ENCODE measurements at regions not wholly inside any gene's neighbourhood (a gene's known extent, or its start where the extent isn't known, plus 50 kb on each side); places are given as distances from the start of the nearest gene placed in this dataset.
"Not testable (repeated sequence)": the region's sequence is repeated elsewhere in the genome, so short reads cannot be mapped to it uniquely, and the experiment has no call there.

DNA sequence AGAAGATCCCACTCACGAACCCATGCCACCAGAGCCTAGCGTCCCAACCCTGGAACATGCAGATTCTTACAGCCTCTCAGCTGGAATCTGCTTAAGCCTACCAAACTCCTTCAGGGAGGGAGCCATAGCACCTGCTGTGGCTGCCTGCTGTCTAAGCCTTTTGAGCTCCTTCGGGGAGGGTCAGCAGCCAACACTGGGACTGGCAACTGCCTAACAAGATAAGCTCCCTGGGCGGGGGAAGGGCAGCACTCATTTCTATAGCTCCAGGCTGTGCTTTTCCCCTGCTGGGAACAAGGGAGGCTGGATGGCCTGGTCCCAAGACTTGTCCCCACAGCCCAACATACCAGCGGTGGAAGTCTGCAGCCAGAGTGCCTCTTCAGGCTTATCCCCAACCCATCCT, 199.1 kb upstream of the OR13F1 start:
- no peak overlapping the region for H2AFZ ChIP-seq (ENCODE audit: low read length)
- no peaks in the 10 kb centered on the region for H4K20me1 ChIP-seq (ENCODE audit: insufficient read depth, low read length)
- H3K27ac ChIP-seq (ENCODE audit: low read depth, low read length, poor library complexity, severe bottlenecking), result no peak overlapping the region
- H3K9me3 ChIP-seq (ENCODE audit: low read length), result no peaks in the 10 kb centered on the region
- no peak overlapping the region for H3K9ac ChIP-seq (ENCODE audit: low read length)
- H3K79me2 ChIP-seq (ENCODE audit: insufficient read depth, low read length), result no peaks in the 10 kb centered on the region
- H3K4me1 ChIP-seq (ENCODE audit: insufficient read depth, low read length, severe bottlenecking), result no peaks in the 10 kb centered on the region
- H3K36me3 ChIP-seq (ENCODE audit: insufficient read depth, low read length), result no peaks in the 10 kb centered on the region
- H3K9me2 ChIP-seq (ENCODE audit: low read depth, low read length), result no peaks in the 10 kb centered on the region
- no peak overlapping the region for H3K4me3 ChIP-seq (ENCODE audit: low read depth, low read length, poor library complexity, severe bottlenecking)
- H3F3A ChIP-seq (ENCODE audit: insufficient read depth, low read length), result no peaks in the 10 kb centered on the region
- TF ChIP-seq, protein P1, sequence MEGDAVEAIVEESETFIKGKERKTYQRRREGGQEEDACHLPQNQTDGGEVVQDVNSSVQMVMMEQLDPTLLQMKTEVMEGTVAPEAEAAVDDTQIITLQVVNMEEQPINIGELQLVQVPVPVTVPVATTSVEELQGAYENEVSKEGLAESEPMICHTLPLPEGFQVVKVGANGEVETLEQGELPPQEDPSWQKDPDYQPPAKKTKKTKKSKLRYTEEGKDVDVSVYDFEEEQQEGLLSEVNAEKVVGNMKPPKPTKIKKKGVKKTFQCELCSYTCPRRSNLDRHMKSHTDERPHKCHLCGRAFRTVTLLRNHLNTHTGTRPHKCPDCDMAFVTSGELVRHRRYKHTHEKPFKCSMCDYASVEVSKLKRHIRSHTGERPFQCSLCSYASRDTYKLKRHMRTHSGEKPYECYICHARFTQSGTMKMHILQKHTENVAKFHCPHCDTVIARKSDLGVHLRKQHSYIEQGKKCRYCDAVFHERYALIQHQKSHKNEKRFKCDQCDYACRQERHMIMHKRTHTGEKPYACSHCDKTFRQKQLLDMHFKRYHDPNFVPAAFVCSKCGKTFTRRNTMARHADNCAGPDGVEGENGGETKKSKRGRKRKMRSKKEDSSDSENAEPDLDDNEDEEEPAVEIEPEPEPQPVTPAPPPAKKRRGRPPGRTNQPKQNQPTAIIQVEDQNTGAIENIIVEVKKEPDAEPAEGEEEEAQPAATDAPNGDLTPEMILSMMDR (IDR thresholded peaks at IDR 0.05; ENCODE audit: low read length), result no peak
- TF ChIP-seq EZH2 (IDR thresholded peaks at IDR 0.05; ENCODE audit: borderline replicate concordance, low read length), result no peak
- H3K4me2 ChIP-seq (ENCODE audit: low read length), result no peak overlapping the region
- H3K27me3 ChIP-seq (ENCODE audit: insufficient read depth, low read length), result no peaks in the 10 kb centered on the region

- no peaks in the 10 kb centered on the region for H3K27me3 ChIP-seq (ENCODE audit: insufficient read depth, low read length)
- no peaks in the 10 kb centered on the region for H4K20me1 ChIP-seq (ENCODE audit: insufficient read depth, low read length)
- no peak overlapping the region for H3K4me2 ChIP-seq (ENCODE audit: low read length)
- H3K9ac ChIP-seq (ENCODE audit: low read length), result no peak overlapping the region
- TF ChIP-seq, protein P1 (IDR thresholded peaks at IDR 0.05; ENCODE audit: low read length), result no peak
- TF ChIP-seq EZH2 (IDR thresholded peaks at IDR 0.05; ENCODE audit: borderline replicate concordance, low read length), result no peak
- no peaks in the 10 kb centered on the region for H3K4me1 ChIP-seq (ENCODE audit: insufficient read depth, low read length, severe bottlenecking)
- no peaks in the 10 kb centered on the region for H3K79me2 ChIP-seq (ENCODE audit: insufficient read depth, low read length)
- no peaks in the 10 kb centered on the region for H3K9me3 ChIP-seq (ENCODE audit: low read length)
- no peak overlapping the region for H2AFZ ChIP-seq (ENCODE audit: low read length)
- no peak overlapping the region for H3K4me3 ChIP-seq (ENCODE audit: low read depth, low read length, poor library complexity, severe bottlenecking)
- H3K27ac ChIP-seq (ENCODE audit: low read depth, low read length, poor library complexity, severe bottlenecking), result no peak overlapping the region
- H3K36me3 ChIP-seq (ENCODE audit: insufficient read depth, low read length), result no peaks in the 10 kb centered on the region
- no peaks in the 10 kb centered on the region for H3F3A ChIP-seq (ENCODE audit: insufficient read depth, low read length)
- H3K9me2 ChIP-seq (ENCODE audit: low read depth, low read length), result no peaks in the 10 kb centered on the region
Measured at GRCh38 chr9:104313396-104314110, 190.5 kb upstream of the OR13F1 start.

- H2AFZ ChIP-seq (ENCODE audit: low read length); H3K79me2 ChIP-seq (ENCODE audit: insufficient read depth, low read length); H3F3A ChIP-seq (ENCODE audit: insufficient read depth, low read length); H3K4me1 ChIP-seq (ENCODE audit: insufficient read depth, low read length, severe bottlenecking); H3K9me3 ChIP-seq (ENCODE audit: low read length); H4K20me1 ChIP-seq (ENCODE audit: insufficient read depth, low read length); H3K36me3 ChIP-seq (ENCODE audit: insufficient read depth, low read length); H3K9ac ChIP-seq (ENCODE audit: low read length); H3K4me2 ChIP-seq (ENCODE audit: low read length); H3K4me3 ChIP-seq (ENCODE audit: low read depth, low read length, poor library complexity, severe bottlenecking); H3K27me3 ChIP-seq (ENCODE audit: insufficient read depth, low read length); H3K9me2 ChIP-seq (ENCODE audit: low read depth, low read length); H3K27ac ChIP-seq (ENCODE audit: low read depth, low read length, poor library complexity, severe bottlenecking): not testable (repeated sequence)
Measured at GRCh38 chr9:104316201-104317009, 187.7 kb upstream of the OR13F1 start.
